WTC11 (cell line): ENCODE measurements at regions not wholly inside any gene's neighbourhood (a gene's known extent, or its start where the extent isn't known, plus 50 kb on each side); places are given as distances from the start of the nearest gene placed in this dataset.

Source experiments
- ATAC-seq: fragments of 200-7000 bp; cut with Tn5 transposase; 2 replicates; pipeline ENCODE4 v1.10.0; 2021; ENCODE audit warnings: mild to moderate bottlenecking, moderate library complexity
- CTCF ChIA-PET: fragments of 300-600 bp; sonication (Branson Sonifier 250); formaldehyde crosslinking; loops from one replicate; lab custom pipeline; 2021; ENCODE audit warnings: antibody characterized with exemption; lab: Charles Lee
- POLR2A ChIA-PET: fragments of 350-600 bp; sonication (Branson Sonifier 250); formaldehyde crosslinking; loops from one replicate; lab custom pipeline; 2021; ENCODE audit warnings: antibody characterized with exemption; lab: Charles Lee
- DNase-seq: peaks from one replicate; pipeline ENCODE4 v3.0.0; 2021; ENCODE audit warnings: low spot score
- H3K27ac Mint-ChIP-seq: 2 replicates; pipeline ENCODE4 v1.8.0; 2021; ENCODE audit warnings: mixed read lengths
- H3K27me3 Mint-ChIP-seq: 2 replicates; pipeline ENCODE4 v1.8.0; 2021; ENCODE audit warnings: low read depth, mild to moderate bottlenecking, moderate library complexity, mixed read lengths
- H3K36me3 Mint-ChIP-seq: 2 replicates; pipeline ENCODE4 v1.8.0; 2021; ENCODE audit warnings: mixed read lengths
- H3K4me1 Mint-ChIP-seq: 2 replicates; pipeline ENCODE4 v1.8.0; 2022; ENCODE audit warnings: mixed read lengths
- H3K4me3 Mint-ChIP-seq: 2 replicates; pipeline ENCODE4 v1.8.0; 2021; ENCODE audit warnings: mild to moderate bottlenecking, moderate library complexity, mixed read lengths
- H3K9me3 Mint-ChIP-seq: 2 replicates; pipeline ENCODE4 v1.8.0; 2021; ENCODE audit warnings: mixed read lengths
- EMX1 ChIP-seq: fragments of 250-450 bp; sonication (Bioruptor Pico); IDR thresholded peaks from 2 replicates; pipeline ENCODE4 v1.8.0; 2021; ENCODE audit warnings: mild to moderate bottlenecking
- ETV6 ChIP-seq: sonication (generic); formaldehyde crosslinking; IDR thresholded peaks from 2 replicates; pipeline ENCODE4 v1.8.1; 2022; ENCODE audit warnings: mild to moderate bottlenecking, missing genetic modification reagents
- HMGA2 ChIP-seq: fragments of 250-450 bp; sonication (Bioruptor Pico); IDR thresholded peaks from 2 replicates; pipeline ENCODE4 v1.4.0; 2021; ENCODE audit warnings: mild to moderate bottlenecking, moderate library complexity
- IRF1 ChIP-seq: sonication (generic); formaldehyde crosslinking; IDR thresholded peaks from 2 replicates; pipeline ENCODE4 v1.8.0; 2023; ENCODE audit warnings: missing genetic modification reagents
- KAT7 ChIP-seq: sonication (generic); formaldehyde crosslinking; IDR thresholded peaks from 2 replicates; pipeline ENCODE4 v1.8.1; 2023; ENCODE audit warnings: missing genetic modification reagents, mild to moderate bottlenecking, borderline replicate concordance
- NFE2L1 ChIP-seq: sonication (generic); formaldehyde crosslinking; IDR thresholded peaks from 2 replicates; pipeline ENCODE4 v1.8.1; 2023; ENCODE audit warnings: missing genetic modification reagents
- NR1H2 ChIP-seq: sonication (generic); formaldehyde crosslinking; IDR thresholded peaks from 2 replicates; pipeline ENCODE4 v1.9.0; 2021; ENCODE audit warnings: mild to moderate bottlenecking, moderate library complexity, missing genetic modification reagents
- PREB ChIP-seq: sonication (generic); formaldehyde crosslinking; IDR thresholded peaks from 2 replicates; pipeline ENCODE4 v1.8.1; 2022; ENCODE audit warnings: mild to moderate bottlenecking, missing genetic modification reagents, moderate library complexity, borderline replicate concordance
- RORB ChIP-seq: fragments of 250-450 bp; sonication (Bioruptor Pico); IDR thresholded peaks from 2 replicates; pipeline ENCODE4 v1.9.0; 2021; ENCODE audit warnings: mild to moderate bottlenecking
- SMAD4 ChIP-seq: sonication (generic); formaldehyde crosslinking; IDR thresholded peaks from 2 replicates; pipeline ENCODE4 v1.8.0; 2022; ENCODE audit warnings: mild to moderate bottlenecking, missing genetic modification reagents
- TCF7 ChIP-seq: sonication (generic); formaldehyde crosslinking; IDR thresholded peaks from 2 replicates; pipeline ENCODE4 v1.8.0; 2022; ENCODE audit warnings: mild to moderate bottlenecking, low read depth, missing genetic modification reagents, moderate library complexity
- TP53 ChIP-seq: sonication (generic); formaldehyde crosslinking; IDR thresholded peaks from 2 replicates; pipeline ENCODE4 v1.8.1; 2023; ENCODE audit warnings: mild to moderate bottlenecking, missing genetic modification reagents
- ZBTB21 ChIP-seq: sonication (generic); formaldehyde crosslinking; IDR thresholded peaks from 2 replicates; pipeline ENCODE4 v1.8.1; 2023; ENCODE audit warnings: mild to moderate bottlenecking, missing genetic modification reagents, borderline replicate concordance
- ZNF121 ChIP-seq: sonication (generic); formaldehyde crosslinking; IDR thresholded peaks from 2 replicates; pipeline ENCODE4 v1.8.0; 2023; ENCODE audit warnings: missing genetic modification reagents
- ZNF138 ChIP-seq: sonication (generic); formaldehyde crosslinking; conservative IDR thresholded peaks from 2 replicates; pipeline ENCODE4 v1.8.1; 2022; ENCODE audit warnings: mild to moderate bottlenecking, moderate library complexity, missing genetic modification reagents
- ZNF219 ChIP-seq: sonication (generic); formaldehyde crosslinking; IDR thresholded peaks from 2 replicates; pipeline ENCODE4 v1.8.0; 2023; ENCODE audit warnings: missing genetic modification reagents, mild to moderate bottlenecking, borderline replicate concordance
- ZNF263 ChIP-seq: sonication (generic); formaldehyde crosslinking; IDR thresholded peaks from 2 replicates; pipeline ENCODE4 v1.8.1; 2022; ENCODE audit warnings: low read depth, mild to moderate bottlenecking, moderate library complexity, missing genetic modification reagents
- ZNF281 ChIP-seq: sonication (generic); formaldehyde crosslinking; IDR thresholded peaks from 2 replicates; pipeline ENCODE4 v1.8.0; 2023; ENCODE audit warnings: mild to moderate bottlenecking, missing genetic modification reagents
- ZNF671 ChIP-seq: fragments of 250-450 bp; sonication (Bioruptor Pico); IDR thresholded peaks from 2 replicates; pipeline ENCODE4 v1.8.0; 2021; ENCODE audit warnings: mild to moderate bottlenecking
- TF ChIP-seq, protein P1 (sequence below): fragments of 200-600 bp; IDR thresholded peaks from 2 replicates; pipeline ENCODE4 v1.8.0; 2022; ENCODE audit warnings: antibody characterized with exemption
- TF ChIP-seq, protein P2 (sequence below): sonication (generic); formaldehyde crosslinking; IDR thresholded peaks from 2 replicates; pipeline ENCODE4 v1.8.0; 2022; ENCODE audit warnings: mild to moderate bottlenecking, missing genetic modification reagents

DNA sequence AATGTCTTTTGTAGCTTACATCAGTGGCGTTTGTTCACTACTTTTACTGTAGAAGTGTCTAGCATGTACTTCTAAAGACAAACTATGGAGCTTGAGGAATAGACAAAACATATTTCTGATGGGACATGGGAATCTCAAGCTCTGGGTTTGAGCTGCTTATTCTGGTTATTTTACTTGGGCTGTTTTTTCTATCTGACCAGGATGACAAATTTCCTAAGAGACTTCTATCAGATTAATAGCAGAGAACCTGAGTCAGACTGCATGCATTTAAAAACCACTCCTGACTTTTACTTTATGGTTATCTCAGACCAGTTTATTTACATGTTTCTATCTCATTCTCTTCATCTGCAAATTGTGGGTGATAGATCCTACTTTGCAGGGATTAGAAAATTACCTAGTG, 1282.3 kb upstream of the GJE1 start (continued):
- no peak for TF ChIP-seq PREB (CRISPR knock-in tag)

GRCh38 chr6:140849456-140849855, 1283.3 kb upstream of the GJE1 start:
- Mint-ChIP-seq H3K4me3 (no peak overlapping the region), H3K27me3 (no peaks in the 10 kb centered on the region), H3K36me3 (no peaks in the 10 kb centered on the region), H3K9me3 (no peaks in the 10 kb centered on the region), H3K27ac (no peak overlapping the region), H3K4me1 (0 out of 2 replicates have a peak, but pooled peaks cover 3% of the 10 kb centered on the region)
- CTCF ChIA-PET, result no interaction called here
- DNase-seq, result no peak
- ATAC-seq, result no peak
- POLR2A ChIA-PET, result no interaction called here
- no peak for TF ChIP-seq ETV6 (CRISPR knock-in tag)
- TF ChIP-seq IRF1, result no peak
- TF ChIP-seq RORB (CRISPR knock-in tag), result no peak
- TF ChIP-seq, protein P1, sequence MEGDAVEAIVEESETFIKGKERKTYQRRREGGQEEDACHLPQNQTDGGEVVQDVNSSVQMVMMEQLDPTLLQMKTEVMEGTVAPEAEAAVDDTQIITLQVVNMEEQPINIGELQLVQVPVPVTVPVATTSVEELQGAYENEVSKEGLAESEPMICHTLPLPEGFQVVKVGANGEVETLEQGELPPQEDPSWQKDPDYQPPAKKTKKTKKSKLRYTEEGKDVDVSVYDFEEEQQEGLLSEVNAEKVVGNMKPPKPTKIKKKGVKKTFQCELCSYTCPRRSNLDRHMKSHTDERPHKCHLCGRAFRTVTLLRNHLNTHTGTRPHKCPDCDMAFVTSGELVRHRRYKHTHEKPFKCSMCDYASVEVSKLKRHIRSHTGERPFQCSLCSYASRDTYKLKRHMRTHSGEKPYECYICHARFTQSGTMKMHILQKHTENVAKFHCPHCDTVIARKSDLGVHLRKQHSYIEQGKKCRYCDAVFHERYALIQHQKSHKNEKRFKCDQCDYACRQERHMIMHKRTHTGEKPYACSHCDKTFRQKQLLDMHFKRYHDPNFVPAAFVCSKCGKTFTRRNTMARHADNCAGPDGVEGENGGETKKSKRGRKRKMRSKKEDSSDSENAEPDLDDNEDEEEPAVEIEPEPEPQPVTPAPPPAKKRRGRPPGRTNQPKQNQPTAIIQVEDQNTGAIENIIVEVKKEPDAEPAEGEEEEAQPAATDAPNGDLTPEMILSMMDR, result no peak
- no peak for TF ChIP-seq NFE2L1 (CRISPR knock-in tag)
- TF ChIP-seq NR1H2 (CRISPR knock-in tag), result no peak
- no peak for TF ChIP-seq ZNF219
- TF ChIP-seq ZNF263 (CRISPR knock-in tag), result no peak
- no peak for TF ChIP-seq SMAD4
- TF ChIP-seq ZNF281, result no peak
- TF ChIP-seq, all 79 proteins: peak for 0

DNA sequence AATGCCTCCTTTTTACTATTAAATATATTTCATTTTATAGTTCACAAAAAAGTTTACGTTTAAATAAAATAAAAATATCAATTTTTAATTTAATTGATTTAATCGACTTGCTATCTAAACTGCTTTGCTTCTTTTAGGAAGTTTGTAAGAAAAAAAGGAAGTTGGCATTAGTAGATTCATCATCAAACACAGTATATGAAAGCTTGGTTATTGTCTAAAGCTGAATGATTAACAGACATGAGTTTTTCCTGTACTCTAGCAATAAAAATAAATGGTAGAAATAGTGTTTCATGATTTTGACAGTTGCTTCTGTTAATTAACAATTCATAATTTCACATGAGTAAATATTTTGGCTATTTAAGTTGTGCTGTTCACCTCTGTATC, 1285.5 kb upstream of the GJE1 start:
- Mint-ChIP-seq H3K9me3 (no peaks in the 10 kb centered on the region), H3K36me3 (no peaks in the 10 kb centered on the region), H3K27ac (no peak overlapping the region), H3K4me3 (no peak overlapping the region), H3K27me3 (no peaks in the 10 kb centered on the region), H3K4me1 (0 out of 2 replicates have a peak, but pooled peaks cover 3% of the 10 kb centered on the region)
- no peak for DNase-seq
- ChIA-PET CTCF (no interaction called here), POLR2A (no interaction called here)
- ATAC-seq, result no peak
- TF ChIP-seq EMX1 (no peak), KAT7 (CRISPR knock-in tag) (no peak)

DNA sequence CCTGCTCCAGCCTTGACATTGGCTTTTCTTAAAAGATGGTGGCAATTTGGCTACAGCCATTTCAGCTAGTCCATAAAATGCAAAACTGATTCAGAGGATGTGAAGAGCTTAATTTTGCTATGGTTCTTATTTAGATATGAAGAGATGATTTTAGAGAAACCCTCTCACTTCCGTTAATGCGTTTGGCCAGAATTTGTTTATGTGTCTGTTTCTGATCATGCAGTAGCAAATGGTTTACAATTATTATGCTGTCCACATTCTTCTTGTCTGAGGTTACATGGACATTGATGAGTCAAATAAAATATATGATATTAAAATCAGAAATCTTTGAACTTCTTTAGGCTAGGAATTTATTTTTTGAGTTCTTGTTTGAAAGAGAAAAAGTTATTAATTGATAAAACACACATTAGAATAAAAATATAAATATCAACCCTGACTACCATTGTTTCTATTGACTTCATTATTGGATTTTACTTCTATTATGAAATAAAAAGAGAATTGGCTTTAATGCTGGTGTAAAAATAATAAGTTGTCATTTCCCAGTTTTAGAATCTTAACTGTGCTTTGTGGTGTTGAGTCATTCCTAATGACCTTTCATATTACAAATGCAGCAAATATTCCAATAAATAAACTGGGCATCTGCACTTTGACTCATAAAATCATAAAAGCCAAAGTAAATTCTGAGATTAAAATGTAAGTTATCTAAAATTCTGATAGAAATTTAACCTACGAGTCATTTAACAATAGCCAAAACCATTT, 1286.0 kb upstream of the GJE1 start:
- CTCF ChIA-PET, result no interaction called here
- no peaks in the 10 kb centered on the region for H3K27me3 Mint-ChIP-seq
- TF ChIP-seq ZNF121 (CRISPR knock-in tag) (no peak), HMGA2 (CRISPR knock-in tag) (no peak), TCF7 (no peak), ZNF219 (no peak), ZBTB21 (CRISPR knock-in tag) (no peak), TP53 (no peak), IRF1 (no peak), ZNF671 (CRISPR knock-in tag) (no peak), ZNF138 (CRISPR knock-in tag) (no peak)
- TF ChIP-seq, protein P2, sequence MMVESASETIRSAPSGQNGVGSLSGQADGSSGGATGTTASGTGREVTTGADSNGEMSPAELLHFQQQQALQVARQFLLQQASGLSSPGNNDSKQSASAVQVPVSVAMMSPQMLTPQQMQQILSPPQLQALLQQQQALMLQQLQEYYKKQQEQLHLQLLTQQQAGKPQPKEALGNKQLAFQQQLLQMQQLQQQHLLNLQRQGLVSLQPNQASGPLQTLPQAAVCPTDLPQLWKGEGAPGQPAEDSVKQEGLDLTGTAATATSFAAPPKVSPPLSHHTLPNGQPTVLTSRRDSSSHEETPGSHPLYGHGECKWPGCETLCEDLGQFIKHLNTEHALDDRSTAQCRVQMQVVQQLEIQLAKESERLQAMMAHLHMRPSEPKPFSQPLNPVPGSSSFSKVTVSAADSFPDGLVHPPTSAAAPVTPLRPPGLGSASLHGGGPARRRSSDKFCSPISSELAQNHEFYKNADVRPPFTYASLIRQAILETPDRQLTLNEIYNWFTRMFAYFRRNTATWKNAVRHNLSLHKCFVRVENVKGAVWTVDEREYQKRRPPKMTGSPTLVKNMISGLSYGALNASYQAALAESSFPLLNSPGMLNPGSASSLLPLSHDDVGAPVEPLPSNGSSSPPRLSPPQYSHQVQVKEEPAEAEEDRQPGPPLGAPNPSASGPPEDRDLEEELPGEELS, result no peak

More for the DNA sequence above, 1286.0 kb upstream of the GJE1 start:
- Mint-ChIP-seq H3K27ac (no peak overlapping the region), H3K36me3 (no peaks in the 10 kb centered on the region), H3K4me3 (no peak overlapping the region), H3K4me1 (0 out of 2 replicates have a peak, but pooled peaks cover 3% of the 10 kb centered on the region), H3K9me3 (no peaks in the 10 kb centered on the region)
- POLR2A ChIA-PET, result no interaction called here
- DNase-seq, result no peak
- no peak for ATAC-seq
